Dendritic cell treated with granulocyte-macrophage colony-stimulating factor and Interleukin-4, amounts not matched to agents 40 ng/mL and 50 ng/mL, for 4 days (primary cell): ENCODE measurements at regions not wholly inside any gene's neighbourhood (a gene's known extent, or its start where the extent isn't known, plus 50 kb on each side); places are given as distances from the start of the nearest gene placed in this dataset.

Experiments used
- H3K27ac Mint-ChIP-seq: one replicate; pipeline ENCODE4 v1.8.0; 2022; ENCODE audit warnings: mild to moderate bottlenecking, mixed read lengths
- H3K27me3 Mint-ChIP-seq: one replicate; pipeline ENCODE4 v1.8.0; 2022; ENCODE audit warnings: mild to moderate bottlenecking, mixed read lengths
- H3K36me3 Mint-ChIP-seq: one replicate; pipeline ENCODE4 v1.8.0; 2022; ENCODE audit warnings: low read depth, mixed read lengths
- H3K4me1 Mint-ChIP-seq: one replicate; pipeline ENCODE4 v1.8.0; 2022; ENCODE audit warnings: low read depth, mixed read lengths
- H3K4me3 Mint-ChIP-seq: one replicate; pipeline ENCODE4 v1.8.0; 2022; ENCODE audit warnings: mild to moderate bottlenecking, moderate library complexity, mixed read lengths
- H3K9me3 Mint-ChIP-seq: one replicate; pipeline ENCODE4 v1.8.0; 2022; ENCODE audit warnings: mixed read lengths
- intact Hi-C: fragments of 100-400 bp; cut with micrococcal nuclease; formaldehyde crosslinking; loops from one replicate; pipeline ENCODE4 v1.15.0; 2022

- H3K27me3 Mint-ChIP-seq = no peaks in the 10 kb centered on the region
- H3K4me3 Mint-ChIP-seq = no peak overlapping the region
- no peaks in the 10 kb centered on the region for H3K4me1 Mint-ChIP-seq
- no peak overlapping the region for H3K27ac Mint-ChIP-seq
- intact Hi-C loops = no loop called here
- no peaks in the 10 kb centered on the region for H3K36me3 Mint-ChIP-seq
- H3K9me3 Mint-ChIP-seq = no peaks in the 10 kb centered on the region
Measured at GRCh38 chr6:133641104-133641503, 247.8 kb upstream of the TCF21 start.

GRCh38 chr6:133644548-133644891 lies 244.4 kb upstream of the TCF21 start:
- H3K9me3 Mint-ChIP-seq = peaks cover 9% of the 10 kb centered on the region
- H3K4me1 Mint-ChIP-seq = no peaks in the 10 kb centered on the region
- H3K36me3 Mint-ChIP-seq = no peaks in the 10 kb centered on the region
- intact Hi-C loops = no loop called here
- no peaks in the 10 kb centered on the region for H3K27me3 Mint-ChIP-seq
- no peak overlapping the region for H3K27ac Mint-ChIP-seq
- no peak overlapping the region for H3K4me3 Mint-ChIP-seq

GRCh38 chr6:133644892-133645619 lies 243.9 kb upstream of the TCF21 start:
- Mint-ChIP-seq H3K36me3 (no peaks in the 10 kb centered on the region), H3K27ac (no peak overlapping the region), H3K27me3 (no peaks in the 10 kb centered on the region), H3K4me3 (no peak overlapping the region), H3K9me3 (peaks cover 9% of the 10 kb centered on the region), H3K4me1 (no peaks in the 10 kb centered on the region)
- intact Hi-C loops = no loop called here

- no peaks in the 10 kb centered on the region for H3K36me3 Mint-ChIP-seq
- H3K9me3 Mint-ChIP-seq = peaks cover 9% of the 10 kb centered on the region
- H3K4me1 Mint-ChIP-seq = no peaks in the 10 kb centered on the region
- H3K27me3 Mint-ChIP-seq = no peaks in the 10 kb centered on the region
- no peak overlapping the region for H3K27ac Mint-ChIP-seq
- intact Hi-C loops = no loop called here
- H3K4me3 Mint-ChIP-seq = no peak overlapping the region
Measured at GRCh38 chr6:133645966-133646740, 242.8 kb upstream of the TCF21 start.

- no peaks in the 10 kb centered on the region for H3K4me1 Mint-ChIP-seq
- H3K36me3 Mint-ChIP-seq = no peaks in the 10 kb centered on the region
- H3K9me3 Mint-ChIP-seq = peaks cover 9% of the 10 kb centered on the region
- intact Hi-C loops = no loop called here
- no peaks in the 10 kb centered on the region for H3K27me3 Mint-ChIP-seq
- no peak overlapping the region for H3K27ac Mint-ChIP-seq
- H3K4me3 Mint-ChIP-seq = no peak overlapping the region
Measured at GRCh38 chr6:133648581-133648980, 240.3 kb upstream of the TCF21 start.

- intact Hi-C loops = no loop called here
- Mint-ChIP-seq H3K36me3 (no peaks in the 10 kb centered on the region), H3K4me3 (no peak overlapping the region), H3K27me3 (no peaks in the 10 kb centered on the region), H3K9me3 (no peaks in the 10 kb centered on the region), H3K4me1 (no peaks in the 10 kb centered on the region), H3K27ac (no peak overlapping the region)
Measured at GRCh38 chr6:133671376-133671775, 217.5 kb upstream of the TCF21 start.

GRCh38 chr6:133673056-133673455 lies 215.9 kb upstream of the TCF21 start:
- Mint-ChIP-seq H3K4me1 (no peaks in the 10 kb centered on the region), H3K9me3 (no peaks in the 10 kb centered on the region), H3K36me3 (no peaks in the 10 kb centered on the region), H3K27me3 (no peaks in the 10 kb centered on the region), H3K4me3 (no peak overlapping the region), H3K27ac (no peak overlapping the region)
- intact Hi-C loops = no loop called here

- intact Hi-C loops = no loop called here
- no peak overlapping the region for H3K4me3 Mint-ChIP-seq
- no peaks in the 10 kb centered on the region for H3K4me1 Mint-ChIP-seq
- no peak overlapping the region for H3K27ac Mint-ChIP-seq
- H3K27me3 Mint-ChIP-seq = no peaks in the 10 kb centered on the region
- no peaks in the 10 kb centered on the region for H3K9me3 Mint-ChIP-seq
- H3K36me3 Mint-ChIP-seq = no peaks in the 10 kb centered on the region
Measured at GRCh38 chr6:133674661-133675060, 214.3 kb upstream of the TCF21 start.

- Mint-ChIP-seq H3K27ac (no peak overlapping the region), H3K36me3 (no peaks in the 10 kb centered on the region)
- intact Hi-C loops = no loop called here
Measured at GRCh38 chr6:133680994-133681393, 207.9 kb upstream of the TCF21 start.

GRCh38 chr6:133681891-133682290 lies 207.0 kb upstream of the TCF21 start:
- no peaks in the 10 kb centered on the region for H3K4me1 Mint-ChIP-seq
- no peaks in the 10 kb centered on the region for H3K9me3 Mint-ChIP-seq
- no peaks in the 10 kb centered on the region for H3K36me3 Mint-ChIP-seq
- H3K4me3 Mint-ChIP-seq = no peak overlapping the region
- H3K27me3 Mint-ChIP-seq = peaks cover 2% of the 10 kb centered on the region
- H3K27ac Mint-ChIP-seq = no peak overlapping the region
- intact Hi-C loops = no loop called here

More at GRCh38 chr6:133680994-133681393, 207.9 kb upstream of the TCF21 start:
- Mint-ChIP-seq H3K27me3 (peaks cover 2% of the 10 kb centered on the region), H3K4me1 (no peaks in the 10 kb centered on the region), H3K9me3 (no peaks in the 10 kb centered on the region), H3K4me3 (no peak overlapping the region)

GRCh38 chr6:133682506-133683307 lies 206.2 kb upstream of the TCF21 start:
- no peaks in the 10 kb centered on the region for H3K36me3 Mint-ChIP-seq
- H3K27me3 Mint-ChIP-seq = peaks cover 2% of the 10 kb centered on the region
- H3K9me3 Mint-ChIP-seq = no peaks in the 10 kb centered on the region
- no peaks in the 10 kb centered on the region for H3K4me1 Mint-ChIP-seq
- no peak overlapping the region for H3K27ac Mint-ChIP-seq
- no peak overlapping the region for H3K4me3 Mint-ChIP-seq
- intact Hi-C loops = no loop called here

- Mint-ChIP-seq H3K4me3 (no peak overlapping the region), H3K27ac (no peak overlapping the region), H3K27me3 (peaks cover 2% of the 10 kb centered on the region), H3K4me1 (no peaks in the 10 kb centered on the region), H3K9me3 (no peaks in the 10 kb centered on the region), H3K36me3 (no peaks in the 10 kb centered on the region)
- intact Hi-C loops = no loop called here
Measured at GRCh38 chr6:133683308-133683580, 205.7 kb upstream of the TCF21 start.

GRCh38 chr6:133683606-133684005 lies 205.3 kb upstream of the TCF21 start:
- H3K27ac Mint-ChIP-seq = no peak overlapping the region
- intact Hi-C loops = no loop called here

GRCh38 chr6:133688705-133689492 lies 200.0 kb upstream of the TCF21 start:
- Mint-ChIP-seq H3K36me3 (no peaks in the 10 kb centered on the region), H3K27ac (no peak overlapping the region), H3K4me3 (no peak overlapping the region), H3K27me3 (no peaks in the 10 kb centered on the region), H3K4me1 (no peaks in the 10 kb centered on the region), H3K9me3 (no peaks in the 10 kb centered on the region)
- intact Hi-C loops = no loop called here

More at GRCh38 chr6:133683606-133684005, 205.3 kb upstream of the TCF21 start:
- Mint-ChIP-seq H3K4me1 (no peaks in the 10 kb centered on the region), H3K36me3 (no peaks in the 10 kb centered on the region), H3K9me3 (no peaks in the 10 kb centered on the region), H3K4me3 (no peak overlapping the region), H3K27me3 (peaks cover 2% of the 10 kb centered on the region)
